GM10248 (cell line): ENCODE measurements at regions not wholly inside any gene's neighbourhood (a gene's known extent, or its start where the extent isn't known, plus 50 kb on each side); places are given as distances from the start of the nearest gene placed in this dataset.

ENCODE experiments used
- CTCF ChIA-PET: fragments of 300-600 bp; sonication (Branson Sonifier 250); formaldehyde crosslinking; extraction: SDS; loops from one replicate; lab custom pipeline; 2021; ENCODE audit warnings: antibody characterized with exemption; lab: Yijun Ruan, JAX
- POLR2A ChIA-PET: fragments of 350-650 bp; sonication (Branson Sonifier 250); formaldehyde crosslinking; extraction: SDS; loops from one replicate; lab custom pipeline; 2020; ENCODE audit warnings: antibody characterized with exemption; lab: Yijun Ruan, JAX
- DNase-seq: peaks from one replicate; pipeline ENCODE4 v3.0.0; 2012; ENCODE audit errors: extremely low spot score
- CTCF ChIP-seq: IDR thresholded peaks from 2 replicates; pipeline ENCODE4 v1.5.1; 2012; ENCODE audit warnings: mild to moderate bottlenecking, low read depth; ENCODE audit errors: extremely low read depth, missing control alignments, control extremely low read depth

- DNase-seq = no peak
- POLR2A ChIA-PET = no interaction called here
- TF ChIP-seq CTCF = no peak
- CTCF ChIA-PET = no interaction called here
Measured at GRCh38 chr12:45559537-45559936, 170.0 kb upstream of the ARID2 start.

- ChIA-PET CTCF (no interaction called here), POLR2A (no interaction called here)
- DNase-seq = no peak
- TF ChIP-seq CTCF = no peak
Measured at GRCh38 chr12:45560689-45561088, 168.8 kb upstream of the ARID2 start.

- TF ChIP-seq CTCF = no peak
- ChIA-PET POLR2A (no interaction called here), CTCF (no interaction called here)
- no peak for DNase-seq
Measured at GRCh38 chr12:45561488-45561887, 168.0 kb upstream of the ARID2 start.

GRCh38 chr12:45565590-45565989 is 163.9 kb upstream of the ARID2 start:
- ChIA-PET CTCF (no interaction called here), POLR2A (no interaction called here)
- DNase-seq = no peak
- TF ChIP-seq CTCF = no peak

GRCh38 chr12:45566257-45566656 is 163.2 kb upstream of the ARID2 start:
- ChIA-PET CTCF (interaction anchor here (0.7 to 2.3 kb wide), 4 partner anchors 9 to 425 kb away, joined by 3 to 8 read pairs (median 4); no protein-coding TSS in a partner anchor), POLR2A (no interaction called here)
- DNase-seq = no peak
- no peak for TF ChIP-seq CTCF

GRCh38 chr12:45568808-45569207 is 160.7 kb upstream of the ARID2 start:
- POLR2A ChIA-PET = no interaction called here
- no peak for DNase-seq
- no peak for TF ChIP-seq CTCF
- CTCF ChIA-PET = interaction anchor here (0.9 to 2.3 kb wide), 3 partner anchors 24 to 159 kb away, joined by 3 to 8 read pairs (median 3); no protein-coding TSS in a partner anchor
